Mesendoderm (in vitro differentiated cells): ENCODE measurements at regions not wholly inside any gene's neighbourhood (a gene's known extent, or its start where the extent isn't known, plus 50 kb on each side); places are given as distances from the start of the nearest gene placed in this dataset.
A peak's percentile ranks its signal among the peaks of the same experiment; 100 is the strongest.

Experiments used
- DNase-seq: peaks from one replicate; pipeline ENCODE4 v3.0.0; 2013
- H2AK5ac ChIP-seq: 2 replicates; pipeline ENCODE4 v1.6.1; 2013; ENCODE audit warnings: low read length, inconsistent platforms
- H2BK120ac ChIP-seq: 2 replicates; pipeline ENCODE4 v1.6.1; 2013; ENCODE audit warnings: low read depth, mild to moderate bottlenecking, low read length, moderate library complexity, mixed read lengths
- H2BK15ac ChIP-seq: replicated peaks from 2 replicates; pipeline ENCODE4 v1.6.1; 2013; ENCODE audit warnings: low read depth, mild to moderate bottlenecking, moderate library complexity
- H2BK5ac ChIP-seq: 2 replicates; pipeline ENCODE4 v1.6.1; 2013; ENCODE audit warnings: low read length, inconsistent platforms
- H3K18ac ChIP-seq: 2 replicates; pipeline ENCODE4 v1.6.1; 2013; ENCODE audit warnings: mild to moderate bottlenecking, low read length, mixed read lengths
- H3K23ac ChIP-seq: one replicate; pipeline ENCODE4 v1.6.1; 2013; ENCODE audit warnings: low read length
- H3K27ac ChIP-seq: 2 replicates; pipeline ENCODE4 v1.5.1; 2013; ENCODE audit warnings: low read depth, mild to moderate bottlenecking, inconsistent platforms, low read length, moderate library complexity
- H3K27me3 ChIP-seq: 2 replicates; pipeline ENCODE4 v1.6.1; 2013; ENCODE audit warnings: low read length, control low read depth, mild to moderate bottlenecking, inconsistent platforms; ENCODE audit not compliant: insufficient read depth, poor library complexity
- H3K36me3 ChIP-seq: 2 replicates; pipeline ENCODE4 v1.6.1; 2013; ENCODE audit warnings: low read length, inconsistent platforms; ENCODE audit not compliant: control insufficient read depth, insufficient read depth
- H3K4ac ChIP-seq: one replicate; pipeline ENCODE4 v1.6.1; 2013; ENCODE audit warnings: low read depth, mild to moderate bottlenecking, low read length, moderate library complexity
- H3K4me1 ChIP-seq: 2 replicates; pipeline ENCODE4 v1.6.1; 2013; ENCODE audit warnings: low read depth, low read length, inconsistent platforms; ENCODE audit not compliant: control insufficient read depth
- H3K4me2 ChIP-seq: 2 replicates; pipeline ENCODE4 v1.6.1; 2013; ENCODE audit warnings: low read length
- H3K4me3 ChIP-seq: 2 replicates; pipeline ENCODE4 v1.5.1; 2013; ENCODE audit warnings: mild to moderate bottlenecking, low read length
- H3K56ac ChIP-seq: one replicate; pipeline ENCODE4 v1.6.1; 2013; ENCODE audit warnings: low read length
- H3K79me1 ChIP-seq: 2 replicates; pipeline ENCODE4 v1.6.1; 2013; ENCODE audit warnings: low read length, inconsistent platforms
- H3K79me2 ChIP-seq: 2 replicates; pipeline ENCODE4 v1.6.1; 2013; ENCODE audit warnings: mild to moderate bottlenecking, low read length; ENCODE audit not compliant: control insufficient read depth, insufficient read depth
- H3K9ac ChIP-seq: 2 replicates; pipeline ENCODE4 v1.6.1; 2013; ENCODE audit warnings: low read length, inconsistent platforms
- H4K5ac ChIP-seq: one replicate; pipeline ENCODE4 v1.6.1; 2013; ENCODE audit warnings: low read length
- H4K8ac ChIP-seq: one replicate; pipeline ENCODE4 v1.6.1; 2013; ENCODE audit warnings: low read depth, mild to moderate bottlenecking, control low read depth, low read length, moderate library complexity
- WGBS: extraction: QIAGEN DNeasy Blood & Tissue Kit; methylation state at CpG from one replicate; pipeline ENCODE4 v1.1.7; 2013; ENCODE audit warnings: low lambda C conversion rate, missing lambda C conversion rate; ENCODE audit not compliant: insufficient coverage; ENCODE audit errors: extremely low coverage; 5-methylcytosine and 5-hydroxymethylcytosine counted together

GRCh38 chr2:16287281-16287680 is 346.9 kb downstream of the MYCN start:
- DNase-seq: no peak
- no peaks in the 10 kb centered on the region for H3K36me3 ChIP-seq
- H3K79me2 ChIP-seq: no peaks in the 10 kb centered on the region
- H3K27ac ChIP-seq: no peak overlapping the region
- H3K4me3 ChIP-seq: no peak overlapping the region
- H3K27me3 ChIP-seq: no peaks in the 10 kb centered on the region
- H3K23ac ChIP-seq: no peak overlapping the region
- H3K79me1 ChIP-seq: no peaks in the 10 kb centered on the region
- H3K4me1 ChIP-seq: no peaks in the 10 kb centered on the region
- H4K5ac ChIP-seq: no peak overlapping the region
- H3K56ac ChIP-seq: no peak overlapping the region
- H2BK5ac ChIP-seq: no peak overlapping the region
- H3K4me2 ChIP-seq: no peak overlapping the region
- no peak overlapping the region for H3K9ac ChIP-seq
- H4K8ac ChIP-seq: no peak overlapping the region
- WGBS: no CpG with 5 or more reads among the region's 1 CpG
- no peak overlapping the region for H3K4ac ChIP-seq
- no peak overlapping the region for H2BK120ac ChIP-seq
- H3K18ac ChIP-seq: no peak overlapping the region
- H2AK5ac ChIP-seq: no peak overlapping the region
- no peak overlapping the region for H2BK15ac ChIP-seq

GRCh38 chr2:16285813-16286510 is 345.6 kb downstream of the MYCN start:
- Histone ChIP-seq H3K4ac (no peak overlapping the region), H2BK15ac (no peak overlapping the region), H3K4me3 (no peak overlapping the region), H3K79me2 (no peaks in the 10 kb centered on the region), H2AK5ac (no peak overlapping the region), H3K56ac (no peak overlapping the region), H3K9ac (no peak overlapping the region), H3K4me2 (no peak overlapping the region), H3K79me1 (no peaks in the 10 kb centered on the region), H4K5ac (no peak overlapping the region), H3K27ac (no peak overlapping the region), H3K27me3 (no peaks in the 10 kb centered on the region), H3K18ac (no peak overlapping the region), H3K36me3 (no peaks in the 10 kb centered on the region), H2BK120ac (no peak overlapping the region), H4K8ac (no peak overlapping the region), H2BK5ac (no peak overlapping the region), H3K23ac (no peak overlapping the region), H3K4me1 (no peaks in the 10 kb centered on the region)
- no CpG with 5 or more reads among the region's 7 CpGs for WGBS
- DNase-seq: no peak

GRCh38 chr2:16284941-16285625 is 344.7 kb downstream of the MYCN start:
- Histone ChIP-seq H2BK15ac (no peak overlapping the region), H3K4me1 (no peaks in the 10 kb centered on the region), H2BK120ac (no peak overlapping the region), H3K36me3 (no peaks in the 10 kb centered on the region), H4K8ac (no peak overlapping the region), H3K79me1 (no peaks in the 10 kb centered on the region), H3K4me3 (no peak overlapping the region), H3K56ac (no peak overlapping the region), H2AK5ac (no peak overlapping the region), H4K5ac (no peak overlapping the region), H3K27ac (no peak overlapping the region), H3K23ac (no peak overlapping the region), H3K18ac (no peak overlapping the region), H3K79me2 (no peaks in the 10 kb centered on the region), H3K4ac (no peak overlapping the region), H3K27me3 (no peaks in the 10 kb centered on the region), H3K9ac (no peak overlapping the region), H3K4me2 (no peak overlapping the region), H2BK5ac (no peak overlapping the region)
- WGBS: no CpG with 5 or more reads among the region's 12 CpGs
- no peak for DNase-seq

- no peak overlapping the region for H3K18ac ChIP-seq
- no peak overlapping the region for H3K27ac ChIP-seq
- no peaks in the 10 kb centered on the region for H3K79me1 ChIP-seq
- no peak overlapping the region for H2BK15ac ChIP-seq
- H3K4me2 ChIP-seq: no peak overlapping the region
- no peak overlapping the region for H3K4ac ChIP-seq
- no peaks in the 10 kb centered on the region for H3K36me3 ChIP-seq
- H3K27me3 ChIP-seq: no peaks in the 10 kb centered on the region
- no peak overlapping the region for H2BK120ac ChIP-seq
- H3K23ac ChIP-seq: peak overlapping the region; percentile 66
- no peak overlapping the region for H3K56ac ChIP-seq
- no peak overlapping the region for H4K5ac ChIP-seq
- no peak overlapping the region for H3K9ac ChIP-seq
- WGBS: no CpG with 5 or more reads among the region's 10 CpGs
- no peaks in the 10 kb centered on the region for H3K4me1 ChIP-seq
- no peak overlapping the region for H4K8ac ChIP-seq
- no peak overlapping the region for H2BK5ac ChIP-seq
- no peak overlapping the region for H3K4me3 ChIP-seq
- DNase-seq: no peak
- H3K79me2 ChIP-seq: no peaks in the 10 kb centered on the region
- no peak overlapping the region for H2AK5ac ChIP-seq
These were observed 342.9 kb downstream of the MYCN start for GRCh38 chr2:16283071-16283850.

- Histone ChIP-seq H2BK15ac (no peak overlapping the region), H4K5ac (no peak overlapping the region), H3K27me3 (no peaks in the 10 kb centered on the region), H4K8ac (no peak overlapping the region), H3K27ac (no peak overlapping the region), H2AK5ac (no peak overlapping the region), H3K79me2 (no peaks in the 10 kb centered on the region), H2BK5ac (no peak overlapping the region), H3K79me1 (no peaks in the 10 kb centered on the region), H3K4me3 (no peak overlapping the region), H3K18ac (no peak overlapping the region), H3K23ac (no peak overlapping the region), H3K9ac (no peak overlapping the region), H3K36me3 (no peaks in the 10 kb centered on the region), H3K4me1 (no peaks in the 10 kb centered on the region), H2BK120ac (no peak overlapping the region), H3K4ac (no peak overlapping the region), H3K4me2 (no peak overlapping the region), H3K56ac (no peak overlapping the region)
- DNase-seq: no peak
- no CpG with 5 or more reads among the region's 2 CpGs for WGBS
These were observed 342.2 kb downstream of the MYCN start for GRCh38 chr2:16282511-16282910.
